IPS-20b (cell line): ENCODE measurements at regions not wholly inside any gene's neighbourhood (a gene's known extent, or its start where the extent isn't known, plus 50 kb on each side); places are given as distances from the start of the nearest gene placed in this dataset.

Experiments used
- H3K27ac ChIP-seq: one replicate; pipeline ENCODE4 v1.5.1; 2013; ENCODE audit warnings: low read length
- H3K27me3 ChIP-seq: 2 replicates; pipeline ENCODE4 v1.6.1; 2013; ENCODE audit warnings: mild to moderate bottlenecking, low read length, inconsistent platforms; ENCODE audit not compliant: insufficient read depth
- H3K36me3 ChIP-seq: 2 replicates; pipeline ENCODE4 v1.6.1; 2013; ENCODE audit warnings: low read depth, mild to moderate bottlenecking, inconsistent platforms, low read length, moderate library complexity; ENCODE audit not compliant: insufficient read depth
- H3K4me1 ChIP-seq: 2 replicates; pipeline ENCODE4 v1.6.1; 2013; ENCODE audit warnings: mild to moderate bottlenecking, control low read depth, inconsistent platforms, low read length, moderate library complexity; ENCODE audit not compliant: insufficient read depth
- H3K4me3 ChIP-seq: 2 replicates; pipeline ENCODE4 v1.5.1; 2013; ENCODE audit warnings: mild to moderate bottlenecking, low read length, inconsistent platforms
- H3K9ac ChIP-seq: 2 replicates; pipeline ENCODE4 v1.6.1; 2013; ENCODE audit warnings: low read depth, mild to moderate bottlenecking, inconsistent platforms, low read length, moderate library complexity
- H3K9me3 ChIP-seq: 2 replicates; pipeline ENCODE4 v1.6.1; 2013; ENCODE audit warnings: mild to moderate bottlenecking, low read depth, low read length, inconsistent platforms; ENCODE audit not compliant: insufficient read depth

- Histone ChIP-seq H3K27ac (no peak overlapping the region), H3K4me3 (no peak overlapping the region), H3K9me3 (peaks cover 38% of the 10 kb centered on the region), H3K36me3 (no peaks in the 10 kb centered on the region), H3K9ac (no peak overlapping the region), H3K27me3 (no peaks in the 10 kb centered on the region), H3K4me1 (no peaks in the 10 kb centered on the region)
These were observed 539.3 kb downstream of the ZNF608 start for GRCh38 chr5:124207118-124207517.

GRCh38 chr5:124206540-124206939, 539.9 kb downstream of the ZNF608 start:
- Histone ChIP-seq H3K9me3 (peaks cover 39% of the 10 kb centered on the region), H3K4me1 (no peaks in the 10 kb centered on the region), H3K4me3 (no peak overlapping the region)

GRCh38 chr5:124203303-124203702, 543.1 kb downstream of the ZNF608 start:
- Histone ChIP-seq H3K27ac (no peak overlapping the region), H3K36me3 (no peaks in the 10 kb centered on the region), H3K9me3 (peaks cover 39% of the 10 kb centered on the region), H3K4me1 (no peaks in the 10 kb centered on the region), H3K4me3 (no peak overlapping the region), H3K27me3 (no peaks in the 10 kb centered on the region), H3K9ac (no peak overlapping the region)

More at GRCh38 chr5:124206540-124206939, 539.9 kb downstream of the ZNF608 start:
- no peak overlapping the region for H3K27ac ChIP-seq
- no peak overlapping the region for H3K9ac ChIP-seq
- no peaks in the 10 kb centered on the region for H3K36me3 ChIP-seq
- no peaks in the 10 kb centered on the region for H3K27me3 ChIP-seq

- Histone ChIP-seq H3K27ac (no peak overlapping the region), H3K27me3 (no peaks in the 10 kb centered on the region), H3K4me1 (no peaks in the 10 kb centered on the region), H3K36me3 (no peaks in the 10 kb centered on the region), H3K9me3 (peaks cover 39% of the 10 kb centered on the region), H3K4me3 (no peak overlapping the region), H3K9ac (no peak overlapping the region)
These were observed 546.1 kb downstream of the ZNF608 start for GRCh38 chr5:124200381-124200780.

- no peaks in the 10 kb centered on the region for H3K27me3 ChIP-seq
- peaks cover 34% of the 10 kb centered on the region for H3K9me3 ChIP-seq
- no peak overlapping the region for H3K9ac ChIP-seq
- H3K4me3 ChIP-seq: no peak overlapping the region
- H3K27ac ChIP-seq: no peak overlapping the region
- H3K4me1 ChIP-seq: no peaks in the 10 kb centered on the region
- no peaks in the 10 kb centered on the region for H3K36me3 ChIP-seq
These were observed 546.5 kb downstream of the ZNF608 start for GRCh38 chr5:124199893-124200292.

GRCh38 chr5:124195411-124195810, 551.0 kb downstream of the ZNF608 start:
- no peaks in the 10 kb centered on the region for H3K4me1 ChIP-seq
- H3K9me3 ChIP-seq: no peaks in the 10 kb centered on the region
- no peak overlapping the region for H3K27ac ChIP-seq
- no peaks in the 10 kb centered on the region for H3K27me3 ChIP-seq
- H3K4me3 ChIP-seq: no peak overlapping the region
- no peaks in the 10 kb centered on the region for H3K36me3 ChIP-seq
- H3K9ac ChIP-seq: no peak overlapping the region

- H3K36me3 ChIP-seq: no peaks in the 10 kb centered on the region
- no peaks in the 10 kb centered on the region for H3K4me1 ChIP-seq
- H3K9ac ChIP-seq: no peak overlapping the region
- no peaks in the 10 kb centered on the region for H3K9me3 ChIP-seq
- no peak overlapping the region for H3K4me3 ChIP-seq
- H3K27me3 ChIP-seq: no peaks in the 10 kb centered on the region
- H3K27ac ChIP-seq: no peak overlapping the region
These were observed 552.2 kb downstream of the ZNF608 start for GRCh38 chr5:124194282-124194681.

- no peak overlapping the region for H3K4me3 ChIP-seq
- no peak overlapping the region for H3K27ac ChIP-seq
These were observed 553.1 kb downstream of the ZNF608 start for GRCh38 chr5:124193371-124193789.

GRCh38 chr5:124192716-124193115, 553.7 kb downstream of the ZNF608 start:
- H3K27ac ChIP-seq: no peak overlapping the region
- H3K4me3 ChIP-seq: no peak overlapping the region
- H3K36me3 ChIP-seq: no peaks in the 10 kb centered on the region
- no peaks in the 10 kb centered on the region for H3K4me1 ChIP-seq
- no peaks in the 10 kb centered on the region for H3K27me3 ChIP-seq
- no peak overlapping the region for H3K9ac ChIP-seq
- H3K9me3 ChIP-seq: no peaks in the 10 kb centered on the region

More at GRCh38 chr5:124193371-124193789, 553.1 kb downstream of the ZNF608 start:
- no peak overlapping the region for H3K9ac ChIP-seq
- no peaks in the 10 kb centered on the region for H3K4me1 ChIP-seq
- H3K36me3 ChIP-seq: no peaks in the 10 kb centered on the region
- no peaks in the 10 kb centered on the region for H3K9me3 ChIP-seq
- no peaks in the 10 kb centered on the region for H3K27me3 ChIP-seq

GRCh38 chr5:124185716-124186115, 560.7 kb downstream of the ZNF608 start:
- H3K9me3 ChIP-seq: no peaks in the 10 kb centered on the region
- H3K27ac ChIP-seq: no peak overlapping the region
- H3K4me1 ChIP-seq: no peaks in the 10 kb centered on the region
- H3K36me3 ChIP-seq: no peaks in the 10 kb centered on the region
- no peak overlapping the region for H3K9ac ChIP-seq
- no peaks in the 10 kb centered on the region for H3K27me3 ChIP-seq
- no peak overlapping the region for H3K4me3 ChIP-seq

GRCh38 chr5:124182133-124182532, 564.3 kb downstream of the ZNF608 start:
- Histone ChIP-seq H3K27me3 (no peaks in the 10 kb centered on the region), H3K36me3 (no peaks in the 10 kb centered on the region), H3K27ac (no peak overlapping the region), H3K9ac (no peak overlapping the region), H3K4me1 (no peaks in the 10 kb centered on the region), H3K4me3 (no peak overlapping the region), H3K9me3 (no peaks in the 10 kb centered on the region; the same call in 1 of the 2 replicates)

- no peak overlapping the region for H3K4me3 ChIP-seq
- H3K9me3 ChIP-seq: no peaks in the 10 kb centered on the region; the same call in 1 of the 2 replicates
- H3K4me1 ChIP-seq: no peaks in the 10 kb centered on the region
- no peak overlapping the region for H3K27ac ChIP-seq
- H3K36me3 ChIP-seq: no peaks in the 10 kb centered on the region
- H3K9ac ChIP-seq: no peak overlapping the region
- H3K27me3 ChIP-seq: no peaks in the 10 kb centered on the region
These were observed 565.5 kb downstream of the ZNF608 start for GRCh38 chr5:124180875-124181461.
